NT2/D1 (cell line): ENCODE measurements at regions not wholly inside any gene's neighbourhood (a gene's known extent, or its start where the extent isn't known, plus 50 kb on each side); places are given as distances from the start of the nearest gene placed in this dataset.

ENCODE experiments used
- SUZ12 ChIP-seq: IDR thresholded peaks from 2 replicates; pipeline ENCODE4 v1.6.1; 2011; ENCODE audit not compliant: insufficient read length, insufficient read depth; ENCODE audit errors: extremely low read depth
- YY1 ChIP-seq: IDR thresholded peaks from 2 replicates; pipeline ENCODE4 v1.6.1; 2011; ENCODE audit not compliant: insufficient read length, insufficient read depth
- ZNF274 ChIP-seq: IDR thresholded peaks from 2 replicates; pipeline ENCODE4 v1.6.1; 2011; ENCODE audit warnings: mild to moderate bottlenecking, low read depth, low read length

DNA sequence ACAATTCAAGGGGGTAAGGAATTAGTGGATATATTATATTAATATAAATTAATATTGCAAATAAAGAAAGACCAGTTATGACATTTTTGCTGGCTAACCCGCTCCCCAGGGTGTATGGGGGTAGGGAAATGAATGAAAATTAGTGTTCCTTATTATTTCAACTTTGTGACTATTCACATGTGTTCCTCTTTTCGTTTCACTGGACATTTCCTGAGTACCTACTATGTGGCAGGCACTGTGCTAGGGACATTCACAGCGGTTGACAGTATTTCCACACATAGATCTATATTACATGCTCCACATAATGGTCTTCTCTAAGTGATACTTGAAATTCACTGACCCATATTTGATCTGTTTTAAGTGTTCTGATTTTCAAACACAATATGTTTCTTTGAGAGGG, 129.8 kb upstream of the USP15 start:
- no peak for TF ChIP-seq SUZ12
- no peak for TF ChIP-seq YY1
- no peak for TF ChIP-seq ZNF274
